GM19438 (cell line): ENCODE measurements at regions not wholly inside any gene's neighbourhood (a gene's known extent, or its start where the extent isn't known, plus 50 kb on each side); places are given as distances from the start of the nearest gene placed in this dataset.

Experiments
- ATAC-seq: cut with Tn5 transposase; IDR thresholded peaks from one replicate; pipeline ENCODE4 v1.9.1; 2021; ENCODE audit warnings: low read depth; ENCODE audit not compliant: unreplicated experiment

- ATAC-seq = no peak
Observed at GRCh38 chr10:129030996-129031843, 435.8 kb upstream of the MGMT start.

GRCh38 chr10:129031844-129032150, 435.2 kb upstream of the MGMT start:
- no peak for ATAC-seq

GRCh38 chr10:129032372-129033313, 434.4 kb upstream of the MGMT start:
- no peak for ATAC-seq

GRCh38 chr10:129033340-129033739, 433.7 kb upstream of the MGMT start:
- no peak for ATAC-seq

GRCh38 chr10:129033790-129034272, 433.2 kb upstream of the MGMT start:
- no peak for ATAC-seq

- ATAC-seq = no peak
Observed at GRCh38 chr10:129035052-129035827, 431.8 kb upstream of the MGMT start.

GRCh38 chr10:129038522-129038921, 428.5 kb upstream of the MGMT start:
- no peak for ATAC-seq

GRCh38 chr10:129039406-129040370, 427.4 kb upstream of the MGMT start:
- ATAC-seq = no peak

- no peak for ATAC-seq
Observed at GRCh38 chr10:129040377-129040776, 426.7 kb upstream of the MGMT start.

GRCh38 chr10:129041916-129042315, 425.1 kb upstream of the MGMT start:
- no peak for ATAC-seq

- no peak for ATAC-seq
Observed at GRCh38 chr10:129042776-129043595, 424.1 kb upstream of the MGMT start.

GRCh38 chr10:129043691-129044090, 423.4 kb upstream of the MGMT start:
- ATAC-seq = no peak

GRCh38 chr10:129045599-129045998, 421.4 kb upstream of the MGMT start:
- ATAC-seq = no peak

- no peak for ATAC-seq
Observed at GRCh38 chr10:129046065-129046681, 420.9 kb upstream of the MGMT start.

GRCh38 chr10:129046962-129047361, 420.1 kb upstream of the MGMT start:
- no peak for ATAC-seq

GRCh38 chr10:129047600-129047999, 419.4 kb upstream of the MGMT start:
- no peak for ATAC-seq

- no peak for ATAC-seq
Observed at GRCh38 chr10:129048513-129048912, 418.5 kb upstream of the MGMT start.

GRCh38 chr10:129049501-129049900, 417.5 kb upstream of the MGMT start:
- ATAC-seq = no peak
